GM10847 (cell line): ENCODE measurements at regions not wholly inside any gene's neighbourhood (a gene's known extent, or its start where the extent isn't known, plus 50 kb on each side); places are given as distances from the start of the nearest gene placed in this dataset.

ENCODE experiments used
- POLR2A ChIP-seq: IDR thresholded peaks from 2 replicates; pipeline ENCODE4 v1.6.1; 2011; ENCODE audit not compliant: insufficient read length; ENCODE audit errors: extremely low read depth

DNA sequence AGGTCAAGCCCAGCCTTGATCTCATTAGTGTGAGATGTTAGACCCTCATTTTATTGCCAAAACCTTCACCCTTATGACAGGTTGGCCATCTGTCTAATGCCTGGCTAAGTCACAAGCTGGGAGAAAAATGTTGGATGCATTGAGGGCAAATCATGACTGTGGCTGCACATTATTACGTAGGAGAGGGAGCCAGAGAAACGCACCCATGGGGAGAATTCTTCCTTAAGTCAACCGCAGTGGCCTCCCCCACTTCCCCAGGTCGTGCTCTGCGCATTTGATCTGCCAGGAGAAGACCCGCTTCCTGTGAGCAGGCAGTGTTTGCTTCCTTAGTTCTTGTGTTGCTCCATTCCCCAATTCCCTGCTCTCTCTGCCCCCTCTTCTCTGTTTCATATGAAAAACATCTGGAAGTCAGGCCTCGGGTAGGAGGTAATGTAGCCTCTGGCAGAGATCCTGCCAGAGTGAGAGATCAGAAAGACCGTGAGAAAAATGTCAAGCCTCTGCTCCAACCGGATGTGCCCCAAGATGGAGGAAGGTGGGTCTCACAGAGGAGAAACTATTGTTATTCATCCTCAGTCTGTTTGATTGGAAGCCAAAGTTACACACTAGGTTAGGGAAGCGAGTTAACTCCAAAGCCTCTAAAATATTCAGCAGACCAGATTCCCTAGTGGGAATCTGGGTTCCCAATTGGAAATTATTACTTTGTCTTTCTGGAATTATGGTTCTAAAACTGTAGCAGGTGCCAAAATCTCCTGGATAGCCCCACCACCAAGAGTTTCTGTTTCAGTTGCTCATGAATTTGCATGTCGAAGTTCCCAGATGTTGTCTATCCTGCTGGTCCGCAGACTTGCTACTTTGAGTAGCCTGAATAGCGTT lies 144.3 kb upstream of the PELI1 start:
- no peak for TF ChIP-seq POLR2A

DNA sequence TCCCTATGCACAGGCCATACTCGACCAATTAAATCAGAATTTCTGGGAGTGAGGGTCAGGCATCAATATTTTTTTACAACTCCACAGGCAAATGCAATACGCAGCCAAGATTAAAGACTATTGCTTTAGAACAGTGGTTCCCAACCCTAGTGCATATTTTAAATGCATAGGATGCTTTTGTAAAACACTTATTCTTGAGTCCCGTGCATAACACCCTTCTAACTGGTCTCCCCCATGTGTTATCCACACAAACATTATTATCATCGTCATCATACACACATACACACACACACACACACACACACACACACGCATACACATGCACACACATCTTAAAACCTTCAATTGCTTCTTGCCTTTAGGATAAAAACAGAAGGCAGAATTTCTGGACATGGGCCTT lies 145.0 kb upstream of the PELI1 start:
- no peak for TF ChIP-seq POLR2A

DNA sequence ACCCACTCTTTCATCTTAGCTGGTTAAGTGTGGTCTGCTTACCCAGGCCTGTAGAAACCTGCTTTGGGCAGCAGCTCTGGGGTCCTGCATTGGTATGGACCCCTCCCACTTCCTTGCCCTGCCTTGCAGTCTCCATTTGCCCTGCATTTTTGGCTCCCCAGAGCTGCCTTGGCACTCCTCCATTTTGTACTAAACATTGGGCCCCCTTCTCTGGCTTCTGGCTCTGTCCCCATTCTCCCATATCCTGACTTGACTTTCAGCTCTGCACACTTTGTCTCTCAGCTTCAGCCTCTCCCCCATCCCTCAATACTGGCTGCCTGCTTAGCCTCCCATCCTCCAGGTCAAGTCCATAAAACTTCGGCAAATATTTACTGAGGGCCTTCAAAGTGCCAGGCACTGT lies 145.5 kb upstream of the PELI1 start:
- no peak for TF ChIP-seq POLR2A

DNA sequence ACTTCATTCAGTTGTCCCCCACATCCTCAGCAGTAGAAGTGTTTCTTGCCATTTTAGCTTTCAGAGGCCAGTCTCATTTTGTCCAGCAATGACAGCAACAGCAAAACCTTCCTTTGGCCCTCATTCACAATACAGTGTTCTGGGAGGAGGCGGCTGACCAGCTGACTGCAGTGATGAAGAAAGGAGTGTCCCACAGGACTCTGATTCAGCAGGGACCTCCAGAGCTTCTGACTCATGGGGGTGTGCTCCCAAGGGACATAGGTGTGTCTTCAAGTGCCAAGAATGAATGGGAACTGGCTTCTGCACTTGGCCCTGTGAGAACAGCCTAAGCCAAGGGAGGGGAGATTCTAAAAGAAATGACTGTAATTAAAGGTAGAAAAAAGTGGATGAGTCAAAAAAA lies 147.0 kb upstream of the PELI1 start:
- no peak for TF ChIP-seq POLR2A

DNA sequence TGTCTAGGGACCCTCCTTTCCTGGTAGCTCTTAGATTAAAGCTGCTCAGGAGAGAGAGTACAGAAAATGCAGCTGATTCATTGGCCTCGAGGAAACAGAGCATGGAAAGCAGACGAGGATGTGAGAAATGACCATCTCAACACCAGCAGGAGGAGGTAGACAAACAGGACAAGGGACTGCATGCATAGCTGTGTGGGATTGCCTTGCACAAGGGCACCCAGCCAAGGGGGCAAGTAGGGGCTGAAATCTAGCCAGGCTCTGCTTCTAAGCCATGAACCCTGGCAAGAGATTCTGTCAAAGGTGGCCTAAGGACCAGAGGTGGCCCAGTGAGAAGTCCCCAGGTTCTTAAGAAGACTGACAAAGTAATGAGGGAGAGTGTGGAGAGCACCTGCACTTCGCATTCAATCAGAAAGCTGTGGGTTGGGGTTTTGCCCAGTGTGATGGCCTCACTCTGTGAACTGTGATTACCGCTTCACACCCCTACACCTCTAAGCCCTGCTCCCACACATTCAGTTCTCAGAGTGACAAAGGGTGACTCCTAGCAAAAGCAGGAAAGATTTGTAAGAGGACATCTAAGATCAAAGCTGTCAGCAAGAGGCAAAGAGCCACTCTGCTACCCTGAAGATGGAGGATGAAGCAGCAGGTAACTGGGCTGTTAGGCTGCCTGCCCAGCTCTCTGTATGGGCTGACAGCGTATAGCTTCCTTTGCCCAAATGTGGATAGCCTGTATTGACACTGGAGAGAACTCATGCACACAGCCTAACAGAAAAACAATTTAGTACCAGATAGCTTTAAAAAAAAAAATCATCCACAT lies 151.3 kb upstream of the PELI1 start:
- no peak for TF ChIP-seq POLR2A

DNA sequence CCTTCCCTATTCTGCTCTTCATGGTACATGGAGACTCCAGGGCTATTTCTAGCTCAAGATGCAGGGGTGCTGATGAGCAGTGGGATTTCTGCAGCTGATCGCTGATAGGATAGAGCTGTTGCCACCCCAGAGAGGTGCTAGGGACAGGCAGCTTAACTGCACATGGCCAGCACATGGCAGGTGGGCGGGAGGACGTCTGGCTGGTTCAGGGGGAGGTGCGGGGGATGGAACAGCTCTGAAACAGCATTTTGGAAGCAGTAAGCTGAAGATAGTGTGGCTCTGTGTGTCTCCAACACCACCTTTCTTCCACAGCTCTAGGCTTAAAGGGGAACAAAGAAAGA lies 151.9 kb upstream of the PELI1 start:
- no peak for TF ChIP-seq POLR2A

DNA sequence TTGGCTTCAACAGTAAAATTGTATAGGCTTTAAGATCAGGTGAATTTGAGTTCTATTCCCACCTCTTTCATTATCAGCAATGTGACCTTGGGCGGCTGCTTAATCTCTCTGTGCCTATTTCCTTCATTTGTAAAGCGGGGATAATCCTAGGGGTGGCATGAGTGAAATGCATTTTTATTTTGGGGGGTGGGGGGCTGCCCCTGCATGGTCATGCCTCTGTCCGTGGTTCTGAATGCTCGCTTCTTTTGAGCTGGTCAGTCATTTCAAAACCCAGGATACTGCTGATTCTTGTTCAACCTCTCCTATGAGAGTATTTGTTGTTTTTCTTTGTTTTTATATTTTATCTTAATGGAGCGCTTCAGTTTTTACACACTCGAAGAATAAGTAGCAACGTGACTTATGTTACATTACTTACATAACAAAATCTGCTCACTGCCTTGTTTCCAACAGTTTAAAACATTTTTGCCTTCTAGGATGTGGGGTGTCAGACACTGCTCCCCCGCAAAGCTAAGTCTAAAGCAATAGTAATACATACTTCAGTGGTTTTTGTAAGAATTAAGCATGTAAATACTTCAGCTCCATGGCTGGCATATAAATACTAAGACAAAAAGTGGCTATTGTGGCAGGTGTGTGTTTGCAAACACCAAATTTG lies 152.6 kb upstream of the PELI1 start:
- no peak for TF ChIP-seq POLR2A

DNA sequence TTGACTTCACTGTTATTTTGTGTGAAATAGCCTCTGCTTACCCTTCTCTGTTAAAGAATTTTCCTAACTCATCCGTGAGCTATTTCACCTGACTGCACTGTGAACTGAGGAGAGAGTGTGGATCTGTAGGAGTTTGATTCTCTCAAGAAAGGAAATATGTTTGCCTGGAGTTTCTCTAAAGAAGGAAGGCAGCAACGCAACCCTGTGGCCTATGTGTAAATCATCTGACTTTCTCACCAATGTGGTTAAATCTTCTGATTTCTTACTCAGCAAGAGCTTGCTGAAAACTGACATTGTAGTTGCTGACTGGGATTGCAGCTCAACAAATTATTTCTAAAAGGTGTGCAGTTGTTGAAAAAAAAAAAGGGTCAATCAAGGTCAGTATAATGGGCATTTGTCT lies 153.9 kb upstream of the PELI1 start:
- no peak for TF ChIP-seq POLR2A

DNA sequence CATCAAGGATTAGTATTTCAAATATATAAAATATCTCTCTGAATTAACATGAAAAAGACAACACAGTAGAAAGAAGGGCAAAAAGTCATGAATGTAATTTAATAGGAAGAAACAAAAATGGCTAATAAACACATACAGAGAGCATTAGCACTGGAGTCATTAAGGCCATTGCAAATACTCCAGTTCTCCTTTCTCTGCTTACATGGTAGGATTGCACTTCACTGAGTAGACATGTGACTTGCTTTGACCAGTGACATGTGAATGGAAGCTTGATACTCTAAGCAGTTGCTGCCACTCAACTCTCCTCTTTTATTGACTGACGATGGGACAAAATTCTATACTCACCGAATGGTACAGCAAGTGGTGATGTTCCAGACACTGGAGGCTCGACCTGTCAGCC lies 153.9 kb upstream of the LGALSL start:
- no peak for TF ChIP-seq POLR2A

DNA sequence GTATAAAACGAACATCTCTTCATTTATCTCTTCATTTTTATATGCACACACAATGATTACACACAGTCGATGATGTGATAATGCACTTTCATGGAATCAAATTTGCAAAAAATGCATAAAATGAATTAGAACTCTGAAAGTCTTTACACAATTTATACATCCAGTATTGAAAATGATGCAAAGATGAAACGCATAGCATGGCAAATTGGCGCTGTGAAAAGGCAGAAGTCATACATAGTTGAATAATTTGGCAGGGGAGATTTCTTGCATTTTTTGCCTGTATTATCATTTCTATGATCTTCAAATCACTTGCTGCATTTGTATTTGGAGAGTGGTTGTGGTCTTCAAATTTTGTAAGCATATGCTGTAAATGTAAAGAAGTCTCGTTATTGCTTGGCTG lies 150.7 kb upstream of the LGALSL start:
- no peak for TF ChIP-seq POLR2A

DNA sequence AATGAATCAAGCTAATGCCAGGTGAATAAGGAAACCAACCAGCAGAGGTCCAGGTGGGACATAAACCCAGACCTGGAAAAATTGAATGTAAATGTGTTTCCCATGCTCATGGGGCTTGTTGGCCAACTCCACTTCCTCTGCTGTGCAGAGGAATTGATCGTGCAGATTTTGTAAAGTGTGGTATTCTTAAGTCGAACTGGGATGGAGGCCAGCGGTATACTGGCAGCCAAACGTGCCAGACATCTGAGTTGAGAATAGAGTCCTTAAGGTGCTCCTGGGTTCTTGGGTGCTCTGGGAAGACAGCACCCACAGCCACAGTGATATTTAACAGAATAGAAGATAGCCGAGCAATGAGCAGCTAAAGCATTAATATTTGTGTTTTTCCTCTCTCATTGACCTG lies 146.5 kb upstream of the LGALSL start:
- TF ChIP-seq POLR2A = no peak

DNA sequence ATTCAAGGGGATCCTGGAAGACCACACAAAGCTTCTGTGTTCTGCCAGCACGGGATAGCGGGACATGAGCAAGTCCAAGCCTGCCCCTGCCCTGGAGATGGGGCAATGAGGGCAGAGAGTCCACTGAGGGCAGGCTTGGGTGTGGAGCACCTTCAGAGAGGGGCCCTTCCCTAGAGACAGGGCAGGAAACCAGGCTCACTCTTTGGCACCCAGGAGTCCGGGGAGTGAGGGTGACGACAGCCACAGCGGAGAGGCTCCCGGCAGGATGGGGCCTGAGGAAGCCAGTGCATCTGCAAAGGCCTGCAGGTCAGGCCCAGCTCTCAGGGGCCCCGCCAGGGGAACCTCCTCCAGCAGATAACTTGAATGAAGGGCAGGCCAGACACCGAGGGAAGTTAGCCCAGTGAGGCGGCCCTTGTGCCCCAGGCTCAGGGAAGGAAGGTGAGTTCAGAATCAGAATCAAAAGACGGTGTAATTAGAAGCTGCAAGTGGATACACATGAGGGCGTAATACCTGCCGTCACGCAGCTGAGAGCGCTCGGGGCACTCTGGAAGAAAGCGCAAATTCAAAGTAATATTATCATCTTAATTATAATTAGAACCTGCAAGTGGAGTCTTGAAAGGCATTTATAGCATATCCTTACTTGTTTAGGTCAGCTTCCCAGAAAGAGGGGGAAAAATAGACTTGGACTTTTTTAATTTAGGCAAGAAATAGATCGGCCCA lies 142.6 kb upstream of the LGALSL start:
- TF ChIP-seq POLR2A = no peak

DNA sequence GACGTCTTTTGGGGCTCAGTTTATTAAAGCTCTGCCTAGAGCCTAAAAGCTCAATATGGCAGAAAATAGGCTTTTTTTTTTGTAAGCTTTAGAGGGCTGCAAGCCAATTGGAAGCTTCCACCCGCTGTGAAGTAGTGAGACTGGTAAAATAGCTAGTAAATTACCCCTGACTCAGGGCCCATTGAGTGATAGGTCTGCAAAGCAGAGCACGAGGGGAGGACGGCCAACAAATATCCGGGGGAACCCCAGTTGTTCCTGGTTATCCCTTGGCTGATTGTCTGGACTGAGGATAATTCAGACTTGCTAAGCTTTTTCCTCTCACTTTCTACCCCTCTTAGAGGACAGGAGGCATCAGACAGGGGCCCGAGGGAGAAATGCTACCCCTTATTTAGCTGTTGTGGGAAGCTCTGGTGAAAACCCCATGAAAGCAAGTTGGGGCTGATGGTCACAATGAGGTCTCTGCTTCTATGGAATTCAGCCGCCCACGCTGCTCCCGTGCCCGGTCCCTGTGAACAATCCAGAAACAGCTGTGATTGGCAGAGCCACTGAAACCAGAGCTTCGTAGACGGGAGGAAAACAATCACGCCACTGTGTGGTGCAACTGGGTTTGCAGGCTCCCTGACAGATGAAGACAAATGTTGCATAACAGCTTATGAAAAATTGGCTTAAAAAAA lies 141.9 kb upstream of the LGALSL start:
- TF ChIP-seq POLR2A = no peak

DNA sequence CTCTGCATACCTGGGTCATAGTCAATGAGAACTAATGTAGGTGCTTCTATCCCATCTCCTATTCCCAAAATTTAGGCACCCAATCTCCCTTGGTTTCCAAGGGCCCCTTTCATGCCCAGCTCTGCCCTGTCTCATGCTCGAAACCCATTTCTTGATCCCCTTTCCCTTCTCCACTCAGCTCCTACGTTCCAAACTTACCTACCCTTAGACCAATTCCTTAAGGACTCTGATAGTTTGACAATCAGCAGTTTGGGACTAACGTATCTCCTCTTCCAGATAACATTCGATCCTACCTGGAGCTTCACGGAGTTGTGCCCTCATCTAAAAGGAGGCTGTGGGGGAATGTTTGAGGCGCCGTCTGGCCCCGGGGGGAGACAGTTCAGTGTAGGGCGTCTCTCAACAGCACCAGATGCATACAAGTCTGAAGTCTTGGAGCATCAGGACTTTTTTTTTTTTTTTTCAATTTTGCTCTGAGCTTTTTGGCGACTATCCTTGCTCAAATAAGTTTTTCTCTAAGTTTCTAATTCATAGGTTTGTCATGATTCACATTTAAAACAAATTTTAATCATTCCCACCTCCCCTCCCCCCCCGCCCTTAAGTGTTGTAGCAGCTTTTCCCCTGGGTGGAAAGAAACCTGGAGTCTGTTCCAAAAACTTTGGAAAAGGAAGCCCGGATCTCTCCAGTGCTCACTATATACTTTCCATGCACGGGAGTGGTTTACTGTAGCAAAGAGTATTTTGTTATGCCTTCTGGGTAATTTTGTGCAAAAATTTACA lies 141.2 kb upstream of the LGALSL start:
- no peak for TF ChIP-seq POLR2A
